ENCODE measurements at regions not wholly inside any gene's neighbourhood (a gene's known extent, or its start where the extent isn't known, plus 50 kb on each side); places are given as distances from the start of the nearest gene placed in this dataset.

- Mint-ChIP-seq H3K4me1 (ENCODE audit: unreplicated experiment) (peaks cover 7% of the 10 kb centered on the region), H3K4me3 (no peak overlapping the region), H3K27ac (no peak overlapping the region), H3K36me3 (no peaks in the 10 kb centered on the region), H3K27me3 (no peaks in the 10 kb centered on the region), H3K9me3 (no peaks in the 10 kb centered on the region)
- DNase-seq (ENCODE audit: extremely low spot score, unreplicated experiment) = no peak
- TF ChIP-seq CTCF (conservative IDR thresholded peaks at IDR 0.05) = no peak
Measured at GRCh38 chr4:111720866-111721265, 424.4 kb upstream of the FAM241A start.

- no peak for DNase-seq (ENCODE audit: extremely low spot score, unreplicated experiment)
- H3K27me3 Mint-ChIP-seq = no peaks in the 10 kb centered on the region
- no peaks in the 10 kb centered on the region for H3K9me3 Mint-ChIP-seq
- TF ChIP-seq CTCF (conservative IDR thresholded peaks at IDR 0.05) = no peak
- H3K4me3 Mint-ChIP-seq = no peak overlapping the region
- H3K4me1 Mint-ChIP-seq (ENCODE audit: unreplicated experiment) = peaks cover 7% of the 10 kb centered on the region
- no peaks in the 10 kb centered on the region for H3K36me3 Mint-ChIP-seq
- no peak overlapping the region for H3K27ac Mint-ChIP-seq
Measured at GRCh38 chr4:111722213-111722720, 423.0 kb upstream of the FAM241A start.

DNA sequence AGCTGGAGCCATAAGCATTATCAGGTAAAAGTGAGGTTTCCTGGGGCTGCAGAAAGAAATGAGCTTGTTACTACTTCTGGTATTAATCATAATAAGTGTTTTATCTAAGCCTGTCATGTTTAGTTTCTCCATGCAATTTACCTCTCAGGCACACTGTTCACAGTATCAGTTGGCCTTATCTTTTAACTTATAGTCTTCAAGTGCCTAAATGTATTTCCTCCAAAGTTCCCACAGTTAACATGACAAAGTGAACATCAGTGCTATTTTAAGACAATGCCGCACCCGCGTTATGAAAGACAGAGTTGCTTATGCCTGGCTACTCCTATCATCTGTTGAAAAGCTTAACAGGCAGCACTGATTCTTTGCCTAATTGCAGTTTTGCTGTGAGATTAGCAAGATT lies 408.7 kb upstream of the FAM241A start:
- no peak overlapping the region for H3K27ac Mint-ChIP-seq
- H3K36me3 Mint-ChIP-seq = no peaks in the 10 kb centered on the region
- no peak overlapping the region for H3K4me3 Mint-ChIP-seq
- DNase-seq (ENCODE audit: extremely low spot score, unreplicated experiment) = no peak
- H3K9me3 Mint-ChIP-seq = no peaks in the 10 kb centered on the region
- no peak for TF ChIP-seq CTCF (conservative IDR thresholded peaks at IDR 0.05)
- no peaks in the 10 kb centered on the region for H3K4me1 Mint-ChIP-seq (ENCODE audit: unreplicated experiment)
- peaks cover 19% of the 10 kb centered on the region for H3K27me3 Mint-ChIP-seq

GRCh38 chr4:111744847-111745246 lies 400.4 kb upstream of the FAM241A start:
- no peak for DNase-seq (ENCODE audit: extremely low spot score, unreplicated experiment)
- TF ChIP-seq CTCF (conservative IDR thresholded peaks at IDR 0.05) = no peak
- no peaks in the 10 kb centered on the region for H3K36me3 Mint-ChIP-seq
- H3K27ac Mint-ChIP-seq = no peak overlapping the region
- H3K4me1 Mint-ChIP-seq (ENCODE audit: unreplicated experiment) = peaks cover 7% of the 10 kb centered on the region
- H3K27me3 Mint-ChIP-seq = peaks cover 12% of the 10 kb centered on the region
- H3K9me3 Mint-ChIP-seq = no peaks in the 10 kb centered on the region
- H3K4me3 Mint-ChIP-seq = no peak overlapping the region

DNA sequence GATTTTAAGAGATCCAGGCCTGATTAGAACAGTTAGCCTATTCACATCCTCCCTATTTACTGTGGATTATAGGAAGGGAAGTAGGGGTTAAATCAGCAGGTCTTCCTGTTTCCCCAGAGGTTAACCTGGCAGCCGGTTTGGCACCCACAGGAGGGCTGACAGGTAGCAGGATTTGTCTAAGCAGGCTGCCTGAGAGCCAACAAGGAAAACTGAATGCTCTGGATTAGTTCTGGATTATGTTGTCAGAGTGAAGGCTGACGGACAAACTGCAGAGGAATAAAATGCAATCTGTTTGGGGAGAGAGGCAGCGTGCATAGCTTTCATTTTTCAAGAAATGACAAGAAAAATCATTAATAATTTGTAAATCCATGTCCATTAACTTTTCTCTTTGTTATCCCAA lies 397.1 kb upstream of the FAM241A start:
- H3K4me3 Mint-ChIP-seq = no peak overlapping the region
- peaks cover 15% of the 10 kb centered on the region for H3K27me3 Mint-ChIP-seq
- peaks cover 7% of the 10 kb centered on the region for H3K4me1 Mint-ChIP-seq (ENCODE audit: unreplicated experiment)
- no peak overlapping the region for H3K27ac Mint-ChIP-seq
- H3K9me3 Mint-ChIP-seq = no peaks in the 10 kb centered on the region
- no peak for TF ChIP-seq CTCF (conservative IDR thresholded peaks at IDR 0.05)
- no peaks in the 10 kb centered on the region for H3K36me3 Mint-ChIP-seq
- no peak for DNase-seq (ENCODE audit: extremely low spot score, unreplicated experiment)

DNA sequence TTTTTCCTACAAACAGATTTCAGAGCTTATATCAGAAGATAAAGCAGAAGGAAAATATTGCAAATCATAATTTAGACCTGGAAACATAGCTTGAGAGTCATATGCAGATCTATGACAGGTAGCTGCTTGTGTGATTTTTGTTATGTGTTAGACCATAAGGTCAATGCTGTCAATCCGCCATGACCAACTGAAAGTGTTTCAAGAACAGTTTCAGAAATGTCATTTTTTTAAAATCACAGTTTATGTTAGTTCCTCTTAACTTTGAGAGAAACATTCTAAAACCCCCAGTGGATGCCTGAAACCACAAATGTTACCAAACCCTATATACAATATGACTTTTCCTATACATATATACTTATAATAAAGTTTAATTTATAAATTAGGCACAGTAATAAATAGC lies 391.3 kb upstream of the FAM241A start:
- no peak overlapping the region for H3K27ac Mint-ChIP-seq
- peaks cover 19% of the 10 kb centered on the region for H3K27me3 Mint-ChIP-seq
- DNase-seq (ENCODE audit: extremely low spot score, unreplicated experiment) = no peak
- H3K4me1 Mint-ChIP-seq (ENCODE audit: unreplicated experiment) = peaks cover 4% of the 10 kb centered on the region
- no peaks in the 10 kb centered on the region for H3K36me3 Mint-ChIP-seq
- H3K9me3 Mint-ChIP-seq = peaks cover 5% of the 10 kb centered on the region
- no peak for TF ChIP-seq CTCF (conservative IDR thresholded peaks at IDR 0.05)
- no peak overlapping the region for H3K4me3 Mint-ChIP-seq

All from type B pancreatic cell (in vitro differentiated cells).